Skeletal muscle satellite cell (primary cell): ENCODE measurements at regions not wholly inside any gene's neighbourhood (a gene's known extent, or its start where the extent isn't known, plus 50 kb on each side); places are given as distances from the start of the nearest gene placed in this dataset.

Source experiments
- H3K27me3 ChIP-seq: 2 replicates; pipeline ENCODE4 v1.7.0; 2013; ENCODE audit warnings: low read length; ENCODE audit not compliant: control insufficient read depth, insufficient read depth
- H3K36me3 ChIP-seq: 2 replicates; pipeline ENCODE4 v1.7.0; 2013; ENCODE audit warnings: mild to moderate bottlenecking, control low read depth, low read length; ENCODE audit not compliant: insufficient read depth
- H3K4me1 ChIP-seq: 2 replicates; pipeline ENCODE4 v1.7.0; 2013; ENCODE audit warnings: low read length; ENCODE audit not compliant: control insufficient read depth, insufficient read depth
- H3K4me2 ChIP-seq: 2 replicates; pipeline ENCODE4 v1.7.0; 2013; ENCODE audit warnings: mild to moderate bottlenecking, low read length
- H3K4me3 ChIP-seq: 2 replicates; pipeline ENCODE4 v1.7.0; 2013; ENCODE audit warnings: low read length
- H3K9ac ChIP-seq: 2 replicates; pipeline ENCODE4 v1.7.0; 2013; ENCODE audit warnings: mild to moderate bottlenecking, low read depth, low read length, moderate library complexity
- H3K9me3 ChIP-seq: replicated peaks from 2 replicates; pipeline ENCODE4 v1.7.0; 2013; ENCODE audit warnings: mild to moderate bottlenecking, control low read depth, low read length

- Histone ChIP-seq H3K4me2 (no peak overlapping the region), H3K4me3 (no peak overlapping the region), H3K9me3 (no peaks in the 10 kb centered on the region), H3K9ac (no peak overlapping the region), H3K27me3 (no peaks in the 10 kb centered on the region), H3K4me1 (no peaks in the 10 kb centered on the region), H3K36me3 (no peaks in the 10 kb centered on the region)
Observed at GRCh38 chr1:30186586-30186985, 536.8 kb downstream of the MATN1 start.

- no peaks in the 10 kb centered on the region for H3K27me3 ChIP-seq
- H3K9me3 ChIP-seq = no peaks in the 10 kb centered on the region
- no peak overlapping the region for H3K4me2 ChIP-seq
- no peaks in the 10 kb centered on the region for H3K4me1 ChIP-seq
- H3K36me3 ChIP-seq = no peaks in the 10 kb centered on the region
- H3K9ac ChIP-seq = no peak overlapping the region
- no peak overlapping the region for H3K4me3 ChIP-seq
Observed at GRCh38 chr1:30185809-30186208, 537.6 kb downstream of the MATN1 start.

- Histone ChIP-seq H3K4me1 (no peaks in the 10 kb centered on the region), H3K4me3 (no peak overlapping the region), H3K9me3 (no peaks in the 10 kb centered on the region), H3K36me3 (no peaks in the 10 kb centered on the region), H3K9ac (no peak overlapping the region), H3K27me3 (no peaks in the 10 kb centered on the region), H3K4me2 (no peak overlapping the region)
Observed at GRCh38 chr1:30185313-30185712, 538.1 kb downstream of the MATN1 start.

GRCh38 chr1:30184393-30185141, 538.8 kb downstream of the MATN1 start:
- H3K27me3 ChIP-seq = no peaks in the 10 kb centered on the region
- H3K4me3 ChIP-seq = no peak overlapping the region
- H3K4me1 ChIP-seq = no peaks in the 10 kb centered on the region
- no peaks in the 10 kb centered on the region for H3K9me3 ChIP-seq
- no peak overlapping the region for H3K4me2 ChIP-seq
- no peak overlapping the region for H3K9ac ChIP-seq
- no peaks in the 10 kb centered on the region for H3K36me3 ChIP-seq

- Histone ChIP-seq H3K4me3 (no peak overlapping the region), H3K27me3 (no peaks in the 10 kb centered on the region), H3K4me2 (no peak overlapping the region), H3K9ac (no peak overlapping the region), H3K9me3 (no peaks in the 10 kb centered on the region), H3K4me1 (no peaks in the 10 kb centered on the region), H3K36me3 (no peaks in the 10 kb centered on the region)
Observed at GRCh38 chr1:30183895-30184294, 539.5 kb downstream of the MATN1 start.

- no peak overlapping the region for H3K9ac ChIP-seq
- H3K36me3 ChIP-seq = no peaks in the 10 kb centered on the region
- H3K9me3 ChIP-seq = no peaks in the 10 kb centered on the region
Observed at GRCh38 chr1:30183006-30183405, 540.4 kb downstream of the MATN1 start.

GRCh38 chr1:30179942-30180543, 543.3 kb downstream of the MATN1 start:
- Histone ChIP-seq H3K27me3 (no peaks in the 10 kb centered on the region), H3K4me1 (no peaks in the 10 kb centered on the region), H3K9me3 (no peaks in the 10 kb centered on the region), H3K4me3 (no peak overlapping the region), H3K4me2 (no peak overlapping the region), H3K36me3 (no peaks in the 10 kb centered on the region), H3K9ac (no peak overlapping the region)

More at GRCh38 chr1:30183006-30183405, 540.4 kb downstream of the MATN1 start:
- H3K27me3 ChIP-seq = no peaks in the 10 kb centered on the region
- no peaks in the 10 kb centered on the region for H3K4me1 ChIP-seq
- H3K4me3 ChIP-seq = no peak overlapping the region
- no peak overlapping the region for H3K4me2 ChIP-seq

- no peaks in the 10 kb centered on the region for H3K36me3 ChIP-seq
- no peak overlapping the region for H3K4me3 ChIP-seq
- H3K9ac ChIP-seq = no peak overlapping the region
- no peaks in the 10 kb centered on the region for H3K27me3 ChIP-seq
- H3K9me3 ChIP-seq = no peaks in the 10 kb centered on the region
- no peaks in the 10 kb centered on the region for H3K4me1 ChIP-seq
- no peak overlapping the region for H3K4me2 ChIP-seq
Observed at GRCh38 chr1:30176477-30176876, 546.9 kb downstream of the MATN1 start.

GRCh38 chr1:30174499-30174898, 548.9 kb downstream of the MATN1 start:
- no peaks in the 10 kb centered on the region for H3K27me3 ChIP-seq
- H3K9me3 ChIP-seq = no peaks in the 10 kb centered on the region
- no peaks in the 10 kb centered on the region for H3K36me3 ChIP-seq
- no peak overlapping the region for H3K9ac ChIP-seq
- H3K4me1 ChIP-seq = no peaks in the 10 kb centered on the region
- H3K4me2 ChIP-seq = no peak overlapping the region
- no peak overlapping the region for H3K4me3 ChIP-seq

- no peaks in the 10 kb centered on the region for H3K27me3 ChIP-seq
- no peaks in the 10 kb centered on the region for H3K4me1 ChIP-seq
- H3K9me3 ChIP-seq = no peaks in the 10 kb centered on the region
- H3K36me3 ChIP-seq = no peaks in the 10 kb centered on the region
- H3K4me3 ChIP-seq = no peak overlapping the region
- no peak overlapping the region for H3K9ac ChIP-seq
- H3K4me2 ChIP-seq = no peak overlapping the region
Observed at GRCh38 chr1:30173560-30173959, 549.8 kb downstream of the MATN1 start.

GRCh38 chr1:30172757-30173156, 550.6 kb downstream of the MATN1 start:
- Histone ChIP-seq H3K4me1 (no peaks in the 10 kb centered on the region), H3K36me3 (no peaks in the 10 kb centered on the region), H3K4me2 (no peak overlapping the region), H3K9me3 (no peaks in the 10 kb centered on the region), H3K4me3 (no peak overlapping the region), H3K27me3 (no peaks in the 10 kb centered on the region), H3K9ac (no peak overlapping the region)

GRCh38 chr1:30172299-30172694, 551.1 kb downstream of the MATN1 start:
- H3K27me3 ChIP-seq = no peaks in the 10 kb centered on the region
- H3K4me1 ChIP-seq = no peaks in the 10 kb centered on the region
- no peak overlapping the region for H3K4me2 ChIP-seq
- H3K36me3 ChIP-seq = no peaks in the 10 kb centered on the region
- no peaks in the 10 kb centered on the region for H3K9me3 ChIP-seq
- H3K9ac ChIP-seq = no peak overlapping the region
- H3K4me3 ChIP-seq = no peak overlapping the region
